A549 (cell line): ENCODE measurements at regions not wholly inside any gene's neighbourhood (a gene's known extent, or its start where the extent isn't known, plus 50 kb on each side); places are given as distances from the start of the nearest gene placed in this dataset.

Experiments
- CTCF ChIP-seq: fragments of >200 bp; sonication (Bioruptor Twin); formaldehyde crosslinking; IDR thresholded peaks from 3 replicates; pipeline ENCODE4 v1.5.1; 2016
- EHMT2 ChIP-seq: fragments of 200-600 bp; sonication (generic); IDR thresholded peaks from 2 replicates; pipeline ENCODE4 v1.6.1; 2016; ENCODE audit warnings: antibody characterized with exemption, low read depth, mild to moderate bottlenecking, moderate library complexity
- ESRRA ChIP-seq: fragments of 150-350 bp; IDR thresholded peaks from 2 replicates; pipeline ENCODE4 v1.6.1; 2014; ENCODE audit warnings: mild to moderate bottlenecking, low read length, borderline replicate concordance
- JUNB ChIP-seq: fragments of >200 bp; sonication (Bioruptor Twin); formaldehyde crosslinking; IDR thresholded peaks from 2 replicates; pipeline ENCODE4 v1.6.1; 2016
- NR3C1 ChIP-seq: fragments of >200 bp; sonication (Bioruptor Twin); formaldehyde crosslinking; IDR thresholded peaks from 3 replicates; pipeline ENCODE4 v1.6.1; 2017
- PBX3 ChIP-seq: IDR thresholded peaks from 2 replicates; pipeline ENCODE4 v1.6.1; 2012
- PHF8 ChIP-seq: fragments of 200-600 bp; sonication (generic); IDR thresholded peaks from 2 replicates; pipeline ENCODE4 v1.6.1; 2016; ENCODE audit warnings: low read depth, mild to moderate bottlenecking, antibody characterized with exemption, moderate library complexity, borderline replicate concordance

GRCh38 chr10:128277267-128277840 lies 151.1 kb upstream of the MKI67 start:
- no peak for TF ChIP-seq EHMT2
- TF ChIP-seq CTCF = no peak
- TF ChIP-seq PBX3 = no peak
- no peak for TF ChIP-seq ESRRA
- no peak for TF ChIP-seq NR3C1
- TF ChIP-seq PHF8 = no peak
- TF ChIP-seq JUNB = no peak
